COLO668 (cell line): ENCODE measurements at regions not wholly inside any gene's neighbourhood (a gene's known extent, or its start where the extent isn't known, plus 50 kb on each side); places are given as distances from the start of the nearest gene placed in this dataset.

Experiments
- DNase-seq: peaks from one replicate; lab custom pipeline; 2025; ENCODE audit not compliant: unreplicated experiment; lab: John Stamatoyannopoulos, UW

GRCh38 chr4:176009254-176009653 is 56.4 kb upstream of the WDR17 start:
- no peak for DNase-seq

DNA sequence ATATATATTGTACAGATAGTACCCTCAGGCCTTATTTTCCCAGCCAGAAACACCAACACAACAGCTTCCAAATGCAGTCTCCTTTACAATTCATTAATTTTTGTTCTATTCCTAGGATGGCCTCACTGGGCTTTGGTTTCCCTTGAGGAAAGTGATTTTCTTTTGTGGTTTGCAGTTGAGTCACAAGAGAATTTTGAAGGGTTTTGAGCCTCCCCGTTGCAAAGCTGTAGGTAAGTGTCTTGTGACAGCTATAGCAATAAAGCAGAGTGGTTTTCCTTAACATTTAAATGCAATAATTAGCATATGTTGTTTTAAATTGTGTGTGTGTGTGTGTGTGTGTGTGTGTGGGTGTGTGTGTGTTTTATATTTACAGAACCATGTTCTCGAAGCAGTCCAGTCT is 54.1 kb upstream of the WDR17 start:
- no peak for DNase-seq

- DNase-seq: no peak
Observed at GRCh38 chr4:176013476-176014247, 52.0 kb upstream of the WDR17 start.

DNA sequence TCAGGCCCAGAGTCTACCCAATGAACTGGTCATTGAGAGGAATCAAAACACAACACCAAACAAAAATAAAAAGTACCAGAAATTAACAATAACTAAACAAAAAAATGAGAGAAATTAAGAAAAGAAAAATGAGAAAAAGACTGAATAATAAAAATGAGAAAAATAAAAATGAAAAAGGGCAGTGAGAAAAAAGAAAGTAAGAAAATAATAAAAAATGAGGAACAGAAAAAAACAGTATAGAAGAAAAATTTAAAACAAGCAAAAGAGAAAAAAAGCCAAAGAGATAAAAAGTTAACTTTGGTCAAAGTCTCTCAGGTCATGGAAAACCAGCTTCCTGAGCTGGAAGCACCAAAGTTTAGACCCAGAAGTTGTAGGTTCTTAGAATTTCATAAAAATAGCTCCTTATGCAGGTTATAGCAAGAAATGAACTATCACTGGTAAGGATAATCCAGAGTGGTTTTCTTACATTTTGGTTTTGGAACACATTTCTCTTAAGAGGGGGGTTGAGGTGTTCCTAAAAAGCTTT is 51.0 kb upstream of the WDR17 start:
- no peak for DNase-seq
